ENCODE measurements at regions not wholly inside any gene's neighbourhood (a gene's known extent, or its start where the extent isn't known, plus 50 kb on each side); places are given as distances from the start of the nearest gene placed in this dataset.

DNA sequence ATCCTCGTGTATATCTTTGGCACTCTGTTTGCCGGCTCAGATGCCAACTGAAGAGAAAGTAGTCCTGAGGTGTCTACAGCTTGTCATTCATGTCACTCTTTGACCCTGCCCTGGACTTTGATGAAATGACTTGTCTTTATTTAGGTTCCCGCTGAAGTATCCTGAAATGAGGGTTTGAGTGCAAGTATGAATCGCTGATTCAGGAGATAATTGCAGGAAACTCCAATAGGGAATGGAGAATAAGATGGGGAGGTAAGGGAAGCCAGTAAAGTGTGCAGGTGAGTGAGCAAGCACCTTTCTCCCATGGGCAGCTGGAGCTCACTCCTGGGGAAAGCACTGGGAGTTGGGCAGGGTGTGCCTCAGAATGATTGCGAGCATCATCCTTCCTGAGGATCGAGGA lies 50.3 kb upstream of the ZFR start:
- TF ChIP-seq POLR2A (IDR thresholded peaks at IDR 0.05): no peak
- TF ChIP-seq, protein P1, sequence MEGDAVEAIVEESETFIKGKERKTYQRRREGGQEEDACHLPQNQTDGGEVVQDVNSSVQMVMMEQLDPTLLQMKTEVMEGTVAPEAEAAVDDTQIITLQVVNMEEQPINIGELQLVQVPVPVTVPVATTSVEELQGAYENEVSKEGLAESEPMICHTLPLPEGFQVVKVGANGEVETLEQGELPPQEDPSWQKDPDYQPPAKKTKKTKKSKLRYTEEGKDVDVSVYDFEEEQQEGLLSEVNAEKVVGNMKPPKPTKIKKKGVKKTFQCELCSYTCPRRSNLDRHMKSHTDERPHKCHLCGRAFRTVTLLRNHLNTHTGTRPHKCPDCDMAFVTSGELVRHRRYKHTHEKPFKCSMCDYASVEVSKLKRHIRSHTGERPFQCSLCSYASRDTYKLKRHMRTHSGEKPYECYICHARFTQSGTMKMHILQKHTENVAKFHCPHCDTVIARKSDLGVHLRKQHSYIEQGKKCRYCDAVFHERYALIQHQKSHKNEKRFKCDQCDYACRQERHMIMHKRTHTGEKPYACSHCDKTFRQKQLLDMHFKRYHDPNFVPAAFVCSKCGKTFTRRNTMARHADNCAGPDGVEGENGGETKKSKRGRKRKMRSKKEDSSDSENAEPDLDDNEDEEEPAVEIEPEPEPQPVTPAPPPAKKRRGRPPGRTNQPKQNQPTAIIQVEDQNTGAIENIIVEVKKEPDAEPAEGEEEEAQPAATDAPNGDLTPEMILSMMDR (IDR thresholded peaks at IDR 0.05): no peak
